Activated naive CD4-positive, alpha-beta T cell treated with anti-CD3 and anti-CD28 coated beads for 36 hours (primary cell): ENCODE measurements at regions not wholly inside any gene's neighbourhood (a gene's known extent, or its start where the extent isn't known, plus 50 kb on each side); places are given as distances from the start of the nearest gene placed in this dataset.
"Not testable (repeated sequence)": the region's sequence is repeated elsewhere in the genome, so short reads cannot be mapped to it uniquely, and the experiment has no call there.

Experiments
- CTCF ChIA-PET: fragments of 350-600 bp; sonication (Branson Sonifier 250); formaldehyde crosslinking; loops from one replicate; lab custom pipeline; 2021; ENCODE audit warnings: antibody characterized with exemption; lab: Charles Lee
- DNase-seq: peaks from one replicate; pipeline ENCODE4 v3.0.0-alpha.2; 2020
- H3K27ac Mint-ChIP-seq: one replicate; pipeline ENCODE4 v1.8.0; 2021; ENCODE audit warnings: mild to moderate bottlenecking, mixed read lengths
- H3K27me3 Mint-ChIP-seq: one replicate; pipeline ENCODE4 v1.8.0; 2021; ENCODE audit warnings: low read depth, mixed read lengths
- H3K36me3 Mint-ChIP-seq: one replicate; pipeline ENCODE4 v1.8.0; 2021; ENCODE audit warnings: low read depth, mixed read lengths
- H3K4me1 Mint-ChIP-seq: one replicate; pipeline ENCODE4 v1.8.0; 2021; ENCODE audit warnings: low read depth, mixed read lengths
- H3K4me3 Mint-ChIP-seq: one replicate; pipeline ENCODE4 v1.8.0; 2021; ENCODE audit warnings: mild to moderate bottlenecking, moderate library complexity, mixed read lengths
- H3K9me3 Mint-ChIP-seq: one replicate; pipeline ENCODE4 v1.8.0; 2021; ENCODE audit warnings: mixed read lengths
- intact Hi-C: fragments of 100-400 bp; cut with micrococcal nuclease; formaldehyde crosslinking; loops from one replicate; pipeline ENCODE4 v1.15.1; 2023

- CTCF ChIA-PET = interaction anchor here (0.9 kb wide), 1 partner anchor 37 kb away, joined by 3 read pairs; no protein-coding TSS in a partner anchor
- Mint-ChIP-seq H3K4me1 (no peaks in the 10 kb centered on the region), H3K4me3 (no peak overlapping the region), H3K27me3 (peaks cover 3% of the 10 kb centered on the region), H3K27ac (no peak overlapping the region), H3K36me3 (no peaks in the 10 kb centered on the region), H3K9me3 (no peaks in the 10 kb centered on the region)
- no peak for DNase-seq
- intact Hi-C loops = no loop called here
These were observed 57.0 kb downstream of the MSTN start for GRCh38 chr2:190005513-190005912.

- Mint-ChIP-seq H3K4me1 (no peaks in the 10 kb centered on the region), H3K36me3 (peaks cover 3% of the 10 kb centered on the region), H3K9me3 (peaks cover 15% of the 10 kb centered on the region), H3K27me3 (peaks cover 4% of the 10 kb centered on the region), H3K4me3 (no peak overlapping the region), H3K27ac (no peak overlapping the region)
- intact Hi-C loops = no loop called here
- CTCF ChIA-PET = no interaction called here
- DNase-seq = no peak
These were observed 62.9 kb downstream of the MSTN start for GRCh38 chr2:189999661-190000060.

- H3K36me3 Mint-ChIP-seq, intact Hi-C loops, H3K4me1 Mint-ChIP-seq, H3K4me3 Mint-ChIP-seq, H3K27ac Mint-ChIP-seq, DNase-seq, H3K27me3 Mint-ChIP-seq: not testable (repeated sequence)
- H3K9me3 Mint-ChIP-seq = peaks cover 17% of the 10 kb centered on the region
- CTCF ChIA-PET = interaction anchor here (1.8 kb wide), 1 partner anchor 13 kb away, joined by 4 read pairs; no protein-coding TSS in a partner anchor
These were observed 63.9 kb downstream of the MSTN start for GRCh38 chr2:189998665-189999064.

DNA sequence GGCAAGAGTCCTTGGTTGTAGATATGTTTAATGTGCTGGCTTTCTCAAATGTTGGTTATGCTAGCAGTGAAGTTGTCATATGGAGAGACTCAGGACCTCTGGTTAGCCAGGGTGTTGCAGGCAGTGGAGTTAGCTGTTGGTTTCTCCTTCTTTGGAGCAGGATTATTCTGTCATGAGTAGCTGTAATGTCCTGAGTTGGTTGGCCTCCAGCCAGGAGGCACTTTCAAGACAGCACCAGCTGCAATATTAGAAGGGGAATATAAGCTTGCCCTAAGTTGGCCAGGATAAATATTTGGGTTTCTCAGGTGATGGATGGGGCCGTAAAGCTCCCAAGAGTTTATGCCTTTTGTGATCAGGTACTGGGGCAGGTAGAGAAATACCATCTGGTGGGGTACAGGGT is 65.5 kb downstream of the MSTN start:
- intact Hi-C loops = no loop called here
- CTCF ChIA-PET = interaction anchor here (1.8 kb wide), 1 partner anchor 12 kb away, joined by 4 read pairs; no protein-coding TSS in a partner anchor
- Mint-ChIP-seq H3K27ac (no peak overlapping the region), H3K27me3 (peaks cover 5% of the 10 kb centered on the region), H3K9me3 (peaks cover 17% of the 10 kb centered on the region), H3K4me3 (no peak overlapping the region), H3K36me3 (peaks cover 6% of the 10 kb centered on the region), H3K4me1 (no peaks in the 10 kb centered on the region)
- no peak for DNase-seq

- H3K4me3 Mint-ChIP-seq = no peak overlapping the region
- no peak overlapping the region for H3K27ac Mint-ChIP-seq
- peaks cover 5% of the 10 kb centered on the region for H3K27me3 Mint-ChIP-seq
- no peak for DNase-seq
- H3K36me3 Mint-ChIP-seq = peaks cover 6% of the 10 kb centered on the region
- intact Hi-C loops = no loop called here
- CTCF ChIA-PET = interaction anchor here (0.6 kb wide), 1 partner anchor 260 kb away, joined by 3 read pairs; no protein-coding TSS in a partner anchor
- peaks cover 17% of the 10 kb centered on the region for H3K9me3 Mint-ChIP-seq
- no peaks in the 10 kb centered on the region for H3K4me1 Mint-ChIP-seq
These were observed 66.8 kb downstream of the MSTN start for GRCh38 chr2:189995679-189996078.

DNA sequence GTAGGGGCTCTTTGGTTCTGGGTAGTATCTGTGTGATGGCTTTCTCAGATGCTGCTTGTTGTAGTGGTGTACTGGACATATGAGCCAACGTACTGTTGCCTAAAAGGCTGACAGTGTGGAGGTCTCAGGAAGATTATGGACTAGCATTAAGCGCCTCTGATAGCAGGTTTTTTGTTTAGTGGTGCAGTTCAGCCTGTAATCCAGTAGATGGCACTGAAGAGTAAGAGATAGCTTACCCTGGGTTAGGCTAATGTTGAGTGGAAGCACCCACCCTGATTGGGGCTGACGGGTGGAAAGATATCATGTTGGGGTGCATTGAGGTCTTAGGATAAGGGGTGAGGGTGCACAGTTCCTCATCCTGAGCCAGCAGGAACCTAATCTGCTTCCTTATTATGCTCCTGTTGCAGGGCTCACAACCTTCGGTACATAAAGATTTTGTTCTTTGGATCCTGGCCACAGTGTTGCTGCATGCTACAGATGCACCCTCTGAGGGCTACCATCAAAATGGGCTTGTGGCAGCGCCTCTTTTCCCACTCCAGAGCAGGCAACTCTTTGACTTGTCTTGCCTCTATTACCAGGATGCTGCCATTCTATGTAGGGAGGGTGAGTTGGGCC is 79.6 kb downstream of the MSTN start:
- intact Hi-C loops = no loop called here
- Mint-ChIP-seq H3K9me3 (peaks cover 25% of the 10 kb centered on the region), H3K27me3 (no peaks in the 10 kb centered on the region), H3K36me3 (no peaks in the 10 kb centered on the region), H3K4me3 (no peak overlapping the region), H3K27ac (no peak overlapping the region), H3K4me1 (no peaks in the 10 kb centered on the region)
- DNase-seq = no peak
- CTCF ChIA-PET = interaction anchor here (0.6 to 0.8 kb wide), 3 partner anchors 298 to 1930 kb away, joined by 3 read pairs; no protein-coding TSS in a partner anchor

DNA sequence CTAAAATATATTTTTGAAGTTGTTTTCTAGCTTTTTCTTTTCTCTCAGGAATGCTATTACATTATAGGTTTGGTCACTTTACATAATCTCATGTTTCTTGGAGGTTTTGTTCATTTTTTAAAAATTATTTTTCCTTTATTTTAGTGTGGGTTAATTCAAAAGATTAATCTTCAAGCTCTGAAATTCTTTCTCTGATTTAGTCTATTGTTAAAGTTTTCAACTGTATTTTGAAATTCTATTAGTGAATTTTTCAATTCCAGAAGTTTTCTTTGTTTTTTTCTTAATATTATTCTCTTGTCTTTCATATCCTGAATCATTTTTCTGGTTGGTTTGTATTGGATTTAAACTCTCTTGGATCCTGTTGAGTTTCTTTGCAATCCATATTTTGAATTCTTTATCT is 80.4 kb downstream of the MSTN start:
- Mint-ChIP-seq H3K4me1 (no peaks in the 10 kb centered on the region), H3K27ac (no peak overlapping the region), H3K9me3 (peaks cover 25% of the 10 kb centered on the region), H3K27me3 (peaks cover 4% of the 10 kb centered on the region), H3K36me3 (no peaks in the 10 kb centered on the region), H3K4me3 (no peak overlapping the region)
- intact Hi-C loops = no loop called here
- CTCF ChIA-PET = interaction anchor here (0.6 to 0.7 kb wide), 2 partner anchors 214 to 463 kb away, joined by 6 read pairs; no protein-coding TSS in a partner anchor
- DNase-seq = no peak

DNA sequence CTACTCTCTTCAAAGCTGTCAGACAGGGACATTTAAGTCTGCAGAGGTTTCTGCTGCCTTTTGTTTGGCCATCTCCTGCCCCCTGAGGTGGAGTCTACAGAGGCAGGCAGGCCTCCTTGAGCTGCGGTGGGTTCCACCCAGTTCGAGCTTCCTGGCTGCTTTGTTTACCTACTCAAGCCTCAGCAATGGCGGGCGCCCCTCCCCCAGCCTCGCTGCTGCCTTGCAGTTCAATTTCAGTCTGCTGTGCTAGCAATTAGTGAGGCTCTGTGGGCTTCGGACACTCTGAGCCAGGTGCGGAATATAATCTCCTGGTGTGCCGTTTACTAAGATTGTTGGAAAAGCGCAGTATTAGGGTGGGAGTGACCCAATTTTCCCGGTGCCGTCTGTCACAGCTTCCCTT is 86.0 kb downstream of the MSTN start:
- H3K4me1 Mint-ChIP-seq, intact Hi-C loops, H3K36me3 Mint-ChIP-seq, H3K9me3 Mint-ChIP-seq, CTCF ChIA-PET, H3K4me3 Mint-ChIP-seq, H3K27ac Mint-ChIP-seq, DNase-seq: not testable (repeated sequence)
- peaks cover 15% of the 10 kb centered on the region for H3K27me3 Mint-ChIP-seq

GRCh38 chr2:189960346-189960745 is 102.2 kb downstream of the MSTN start:
- no peak for DNase-seq
- H3K36me3 Mint-ChIP-seq = no peaks in the 10 kb centered on the region
- no peaks in the 10 kb centered on the region for H3K4me1 Mint-ChIP-seq
- H3K4me3 Mint-ChIP-seq = no peak overlapping the region
- no peaks in the 10 kb centered on the region for H3K27me3 Mint-ChIP-seq
- no peaks in the 10 kb centered on the region for H3K9me3 Mint-ChIP-seq
- no peak overlapping the region for H3K27ac Mint-ChIP-seq
- CTCF ChIA-PET = no interaction called here
- intact Hi-C loops = no loop called here

DNA sequence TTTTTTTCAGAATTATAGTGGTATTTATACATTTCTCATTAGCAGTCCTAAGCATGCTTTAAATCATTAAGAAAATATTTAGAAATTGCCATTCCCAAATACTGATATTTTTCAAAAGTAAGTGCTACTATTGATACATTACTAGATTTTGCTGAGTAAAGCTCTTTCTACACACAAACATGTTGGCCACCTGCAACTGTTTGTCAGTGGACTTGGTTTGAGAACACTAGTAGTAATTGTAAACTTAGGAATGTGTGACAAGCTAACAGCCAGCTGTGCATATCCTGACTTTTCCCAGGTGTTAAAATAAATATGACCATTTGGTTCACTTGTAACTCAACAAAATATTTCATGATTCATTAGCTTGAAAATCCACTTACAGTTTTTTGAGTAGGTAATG is 103.1 kb downstream of the MSTN start:
- H3K4me1 Mint-ChIP-seq = no peaks in the 10 kb centered on the region
- no peak overlapping the region for H3K27ac Mint-ChIP-seq
- intact Hi-C loops = no loop called here
- H3K4me3 Mint-ChIP-seq = no peak overlapping the region
- CTCF ChIA-PET = no interaction called here
- no peak for DNase-seq
- no peaks in the 10 kb centered on the region for H3K9me3 Mint-ChIP-seq
- no peaks in the 10 kb centered on the region for H3K36me3 Mint-ChIP-seq
- H3K27me3 Mint-ChIP-seq = peaks cover 1% of the 10 kb centered on the region

DNA sequence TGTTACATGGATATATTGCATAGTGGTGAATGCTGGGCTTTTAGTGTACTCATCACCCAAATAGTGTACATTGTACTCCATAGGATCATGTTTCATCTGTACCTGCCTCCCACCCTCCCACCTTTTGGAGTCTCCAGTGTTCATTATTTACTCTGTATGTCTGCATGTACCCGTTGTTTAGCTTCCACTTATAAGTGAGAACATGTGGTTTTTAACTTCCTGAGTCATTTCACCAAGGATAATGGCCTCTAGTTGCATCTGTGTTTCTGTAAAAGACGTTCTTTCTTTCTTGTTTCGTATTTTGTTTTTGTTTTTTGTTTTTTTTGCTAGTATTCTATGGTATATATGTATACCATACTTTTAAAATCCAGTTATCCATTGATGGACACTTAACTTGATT is 107.5 kb downstream of the MSTN start:
- Mint-ChIP-seq H3K4me1 (no peaks in the 10 kb centered on the region), H3K9me3 (no peaks in the 10 kb centered on the region), H3K27ac (no peak overlapping the region), H3K36me3 (no peaks in the 10 kb centered on the region), H3K4me3 (no peak overlapping the region), H3K27me3 (peaks cover 4% of the 10 kb centered on the region)
- DNase-seq = no peak
- intact Hi-C loops = no loop called here
- CTCF ChIA-PET = no interaction called here

- intact Hi-C loops = no loop called here
- H3K36me3 Mint-ChIP-seq = no peaks in the 10 kb centered on the region
- H3K9me3 Mint-ChIP-seq = no peaks in the 10 kb centered on the region
- H3K4me3 Mint-ChIP-seq = no peak overlapping the region
- DNase-seq = no peak
- H3K27ac Mint-ChIP-seq = no peak overlapping the region
- CTCF ChIA-PET = interaction anchor here (0.7 kb wide), 1 partner anchor 56 kb away, joined by 5 read pairs; no protein-coding TSS in a partner anchor
- H3K4me1 Mint-ChIP-seq = no peaks in the 10 kb centered on the region
- peaks cover 4% of the 10 kb centered on the region for H3K27me3 Mint-ChIP-seq
These were observed 109.9 kb downstream of the MSTN start for GRCh38 chr2:189952536-189953109.
